Ectodermal cell (in vitro differentiated cells): ENCODE measurements at regions not wholly inside any gene's neighbourhood (a gene's known extent, or its start where the extent isn't known, plus 50 kb on each side); places are given as distances from the start of the nearest gene placed in this dataset.

ENCODE experiments used
- H3K27ac ChIP-seq: 2 replicates; pipeline ENCODE4 v1.7.0; 2013; ENCODE audit warnings: mild to moderate bottlenecking, low read depth, low read length; ENCODE audit not compliant: insufficient read depth, poor library complexity, severe bottlenecking
- H3K27me3 ChIP-seq: 2 replicates; pipeline ENCODE4 v1.7.0; 2013; ENCODE audit warnings: mild to moderate bottlenecking, low read length; ENCODE audit not compliant: insufficient read depth, control insufficient read depth, poor library complexity, severe bottlenecking
- H3K36me3 ChIP-seq: one replicate; pipeline ENCODE4 v1.7.0; 2013; ENCODE audit warnings: low read length; ENCODE audit not compliant: control insufficient read depth, insufficient read depth
- H3K4me1 ChIP-seq: one replicate; pipeline ENCODE4 v1.7.0; 2013; ENCODE audit warnings: low read length; ENCODE audit not compliant: control insufficient read depth, insufficient read depth
- H3K4me3 ChIP-seq: 2 replicates; pipeline ENCODE4 v1.7.0; 2013; ENCODE audit warnings: low read depth, low read length, control low read depth; ENCODE audit not compliant: insufficient read depth
- H3K9me3 ChIP-seq: 2 replicates; pipeline ENCODE4 v1.7.0; 2013; ENCODE audit warnings: mild to moderate bottlenecking, low read length, moderate library complexity; ENCODE audit not compliant: control insufficient read depth
- WGBS, 2 experiments: methylation state at CpG; one replicate each; pipeline ENCODE4 v1.1.7; 2013; ENCODE audit warnings: missing lambda C conversion rate in 2 of 2; 5-methylcytosine and 5-hydroxymethylcytosine counted together

DNA sequence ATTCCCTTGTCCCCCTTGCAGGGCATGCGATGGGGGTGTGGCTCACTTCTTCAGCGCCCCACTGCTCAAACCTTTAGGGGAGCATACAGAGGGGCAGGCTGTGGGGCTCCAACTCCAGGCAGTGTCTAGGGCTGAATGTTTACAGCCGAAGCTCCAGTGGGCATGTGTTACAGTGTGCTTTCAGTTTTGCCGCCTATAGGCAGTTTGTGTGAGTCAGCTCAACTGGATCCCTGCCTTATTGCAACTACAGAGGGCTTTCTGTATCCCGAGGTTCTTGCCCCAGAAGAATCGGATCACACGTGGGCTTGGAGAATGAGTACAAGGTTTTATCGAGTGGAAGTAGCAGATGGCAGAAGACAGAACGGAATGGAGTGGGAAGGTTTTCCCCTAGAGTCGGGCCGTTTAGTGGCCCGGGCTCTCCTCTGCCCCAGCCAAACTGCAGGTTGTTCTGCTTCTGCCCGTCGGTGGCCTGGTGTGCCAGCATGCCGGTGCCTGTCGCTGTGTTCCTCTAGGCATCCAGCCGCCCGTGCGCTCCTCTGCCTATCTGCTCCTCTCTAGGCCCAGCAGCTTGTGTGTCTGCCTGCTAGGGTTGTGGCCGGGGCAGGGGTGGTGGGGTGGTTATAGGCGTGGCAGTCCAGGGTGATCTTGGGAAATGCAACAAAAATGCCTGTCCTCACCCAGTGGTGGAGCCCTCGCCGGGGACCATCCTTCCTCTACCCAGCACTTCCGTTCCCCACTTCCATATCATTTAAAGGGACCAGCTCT lies 435.9 kb upstream of the SGCG start:
- Histone ChIP-seq H3K9me3 (no peaks in the 10 kb centered on the region), H3K27me3 (no peaks in the 10 kb centered on the region), H3K4me3 (no peak overlapping the region), H3K27ac (no peak overlapping the region), H3K36me3 (no peaks in the 10 kb centered on the region), H3K4me1 (no peaks in the 10 kb centered on the region)
- WGBS, 2 experiments, result 91 to 95% methylated on average over 24 of the region's 24 CpGs

DNA sequence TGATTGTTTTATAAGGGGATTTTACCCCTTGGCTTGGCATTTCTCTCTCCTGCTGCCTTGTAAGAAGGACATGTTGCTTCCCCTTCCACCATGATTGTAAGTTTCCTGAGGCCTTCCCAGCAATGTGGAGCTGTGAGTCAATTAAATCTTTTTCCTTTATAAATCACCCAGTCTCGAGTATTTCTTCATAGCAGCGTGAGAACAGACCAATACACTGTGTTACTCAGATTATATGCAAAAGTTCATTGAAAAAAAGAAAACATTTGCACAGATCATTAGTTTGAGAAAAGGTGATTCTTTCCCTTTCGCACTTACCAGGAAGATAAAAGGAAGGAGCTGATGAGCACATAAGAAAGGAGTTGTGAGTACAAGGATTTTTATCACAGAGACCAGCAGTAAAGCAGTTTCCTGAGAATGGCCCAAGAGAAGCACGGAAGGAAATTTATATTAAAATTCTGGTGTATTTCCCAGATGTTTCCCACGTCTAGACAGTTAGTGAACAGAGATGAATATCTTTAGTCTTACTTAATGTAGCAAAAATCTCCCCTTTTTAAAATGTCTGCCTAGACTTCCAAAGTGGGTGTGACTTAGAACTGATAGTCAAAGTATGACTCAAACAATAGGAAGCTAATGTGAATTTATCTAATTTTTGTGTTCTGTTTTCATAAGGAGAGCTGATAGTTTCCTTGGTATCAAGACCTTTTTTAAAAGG lies 431.8 kb upstream of the SGCG start:
- Histone ChIP-seq H3K4me3 (no peak overlapping the region), H3K4me1 (no peaks in the 10 kb centered on the region), H3K27ac (no peak overlapping the region), H3K36me3 (no peaks in the 10 kb centered on the region), H3K9me3 (no peaks in the 10 kb centered on the region), H3K27me3 (no peaks in the 10 kb centered on the region)
- WGBS, 2 experiments, result 92 to 94% methylated on average over 4 to 5 of the region's 5 CpGs

DNA sequence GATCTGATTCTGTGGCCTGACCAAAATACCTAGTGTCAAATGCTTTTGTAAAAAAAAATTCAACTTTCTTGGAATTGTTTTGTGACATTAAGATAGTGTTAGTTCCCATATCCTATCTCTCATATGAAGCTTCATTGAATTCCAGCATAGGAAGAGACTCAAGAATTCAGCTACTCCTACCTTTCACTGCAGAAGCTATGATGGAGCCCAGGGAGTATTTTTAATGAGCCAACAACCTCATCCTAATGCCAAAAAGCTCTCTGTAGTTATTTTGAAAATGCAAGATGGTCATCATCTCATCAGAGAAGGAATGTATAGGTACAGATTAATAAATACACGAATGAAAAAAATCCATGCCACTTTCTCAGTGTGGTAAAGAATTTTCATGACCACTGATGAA lies 431.2 kb upstream of the SGCG start:
- H3K4me3 ChIP-seq, result no peak overlapping the region
- H3K27ac ChIP-seq, result no peak overlapping the region
- no peaks in the 10 kb centered on the region for H3K27me3 ChIP-seq
- H3K36me3 ChIP-seq, result no peaks in the 10 kb centered on the region
- 100% methylated on average over 1 of the region's 1 CpG; no CpG with 5 or more reads in 1 of the 2 experiments for WGBS, 2 experiments
- H3K4me1 ChIP-seq, result no peaks in the 10 kb centered on the region
- no peaks in the 10 kb centered on the region for H3K9me3 ChIP-seq

DNA sequence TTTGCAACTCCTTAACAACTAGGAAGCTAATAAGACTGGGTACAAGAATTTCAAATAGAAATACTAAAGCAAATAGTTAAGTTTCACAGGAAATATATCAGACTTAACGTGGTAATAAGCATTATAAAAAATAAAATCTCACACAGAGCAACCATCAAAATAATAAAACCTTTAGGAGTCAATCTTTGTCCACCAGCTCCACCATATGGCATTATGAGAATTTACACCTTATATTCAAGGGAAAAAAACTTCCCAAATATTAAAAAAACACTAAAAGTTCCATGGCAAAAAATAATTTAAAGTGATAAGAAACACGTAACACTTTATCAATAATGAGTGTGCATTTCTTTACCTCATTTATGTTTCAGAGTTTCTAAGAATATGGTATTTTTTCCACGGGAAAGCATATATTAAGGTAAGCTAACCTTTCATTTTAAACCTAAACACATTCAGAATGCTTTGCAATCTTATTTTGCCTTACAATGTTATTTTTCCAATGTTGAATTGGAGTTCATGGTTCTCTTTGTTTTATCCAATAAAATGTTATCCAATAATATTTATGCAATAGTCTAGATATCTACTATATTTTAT lies 423.2 kb upstream of the SGCG start:
- Histone ChIP-seq H3K9me3 (no peaks in the 10 kb centered on the region), H3K27me3 (no peaks in the 10 kb centered on the region), H3K4me3 (no peak overlapping the region), H3K27ac (no peak overlapping the region), H3K36me3 (no peaks in the 10 kb centered on the region), H3K4me1 (no peaks in the 10 kb centered on the region)
- 96 to 100% methylated on average over 1 to 3 of the region's 3 CpGs for WGBS, 2 experiments

DNA sequence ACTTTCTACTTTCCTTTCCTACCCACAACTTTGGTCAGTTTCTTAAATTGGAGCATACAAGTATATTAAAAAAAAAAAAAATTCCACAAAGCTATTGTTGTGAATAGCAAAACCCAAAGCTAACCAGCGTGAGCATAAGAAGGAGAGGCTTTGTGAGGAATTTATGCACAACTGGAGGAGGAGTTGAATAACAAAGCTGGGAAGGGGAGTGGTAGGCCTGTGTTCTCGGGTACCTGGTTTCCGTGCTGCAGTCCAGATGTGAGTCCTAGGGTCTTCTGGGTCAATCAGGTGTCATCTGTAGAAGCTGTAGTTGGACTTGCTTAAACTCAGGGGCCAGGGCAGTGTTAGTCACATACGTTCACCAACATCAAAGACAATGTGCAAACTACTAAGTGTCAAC lies 422.5 kb upstream of the SGCG start:
- H3K27ac ChIP-seq, result no peak overlapping the region
- H3K9me3 ChIP-seq, result no peaks in the 10 kb centered on the region
- H3K4me3 ChIP-seq, result no peak overlapping the region
- WGBS, 2 experiments, result 63 to 72% methylated on average over 3 to 4 of the region's 4 CpGs
- no peaks in the 10 kb centered on the region for H3K27me3 ChIP-seq
- H3K4me1 ChIP-seq, result no peaks in the 10 kb centered on the region
- no peaks in the 10 kb centered on the region for H3K36me3 ChIP-seq

DNA sequence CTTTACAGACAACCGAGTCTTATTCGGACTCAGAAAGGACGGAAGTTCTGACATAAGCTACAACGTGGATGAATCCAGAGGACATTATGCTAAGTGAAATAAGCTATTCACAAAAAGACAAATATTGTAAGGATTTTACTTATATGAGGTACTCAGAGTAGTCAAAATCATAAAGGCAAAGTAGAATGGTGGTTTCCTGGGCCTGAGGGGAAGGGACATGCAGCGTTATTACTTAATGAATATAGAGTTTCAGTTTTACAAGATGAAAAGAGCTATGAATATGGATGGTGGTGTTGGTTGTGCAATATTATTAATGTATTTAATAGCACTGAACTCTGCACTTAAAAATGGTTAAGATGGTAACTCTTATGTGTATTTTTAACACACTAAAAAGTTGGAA lies 419.1 kb upstream of the SGCG start:
- H3K4me1 ChIP-seq, result no peaks in the 10 kb centered on the region
- WGBS, 2 experiments, result 91 to 94% methylated on average over 5 of the region's 5 CpGs
- H3K27ac ChIP-seq, result no peak overlapping the region
- no peaks in the 10 kb centered on the region for H3K9me3 ChIP-seq
- H3K4me3 ChIP-seq, result no peak overlapping the region
- no peaks in the 10 kb centered on the region for H3K36me3 ChIP-seq
- no peaks in the 10 kb centered on the region for H3K27me3 ChIP-seq

DNA sequence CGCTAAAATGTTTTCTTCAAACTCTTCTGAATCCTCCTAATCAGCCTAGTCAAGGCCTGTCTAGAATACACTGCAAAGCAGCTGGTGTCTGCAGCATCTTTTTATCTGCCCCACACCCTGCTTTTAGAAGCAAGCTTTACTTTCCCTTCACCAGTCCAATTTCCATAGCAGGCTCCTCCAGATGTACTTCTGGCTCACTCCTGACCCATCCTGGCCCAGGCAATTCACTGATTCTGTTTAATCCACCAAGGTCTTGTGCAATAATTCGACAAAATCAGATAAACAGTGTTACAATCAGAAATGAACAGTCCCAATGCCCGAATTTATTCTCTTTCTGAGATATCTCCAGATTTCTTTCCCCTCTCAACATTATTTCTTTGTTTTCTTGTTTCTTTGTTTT lies 415.2 kb upstream of the SGCG start:
- Histone ChIP-seq H3K27me3 (no peaks in the 10 kb centered on the region), H3K27ac (no peak overlapping the region), H3K9me3 (no peaks in the 10 kb centered on the region), H3K4me1 (no peaks in the 10 kb centered on the region), H3K4me3 (no peak overlapping the region), H3K36me3 (no peaks in the 10 kb centered on the region)
- 94 to 97% methylated on average over 3 of the region's 3 CpGs for WGBS, 2 experiments

DNA sequence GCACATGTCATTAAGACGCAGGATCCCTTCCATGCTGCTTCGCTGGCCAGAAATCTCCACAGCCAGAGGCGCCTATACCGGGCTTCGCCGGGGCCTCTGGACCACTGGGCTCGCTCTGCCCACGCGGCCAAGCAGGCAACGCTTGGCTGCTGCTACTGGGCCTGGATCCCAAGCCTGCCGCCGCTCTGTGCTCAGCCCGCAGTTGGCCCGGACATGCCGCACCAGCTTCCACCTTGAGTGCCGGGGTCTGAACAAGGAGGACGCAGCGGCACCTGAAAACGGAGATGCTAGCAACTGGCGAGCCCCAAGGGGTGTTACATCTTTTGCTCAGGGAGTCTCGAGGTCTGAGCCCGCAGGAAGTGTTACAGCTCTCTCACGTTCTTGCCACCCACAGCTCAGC lies 409.9 kb upstream of the SGCG start:
- Histone ChIP-seq H3K4me1 (no peaks in the 10 kb centered on the region), H3K9me3 (no peaks in the 10 kb centered on the region), H3K27ac (no peak overlapping the region), H3K4me3 (no peak overlapping the region), H3K36me3 (no peaks in the 10 kb centered on the region), H3K27me3 (no peaks in the 10 kb centered on the region)
- 95 to 96% methylated on average over 23 of the region's 23 CpGs for WGBS, 2 experiments

DNA sequence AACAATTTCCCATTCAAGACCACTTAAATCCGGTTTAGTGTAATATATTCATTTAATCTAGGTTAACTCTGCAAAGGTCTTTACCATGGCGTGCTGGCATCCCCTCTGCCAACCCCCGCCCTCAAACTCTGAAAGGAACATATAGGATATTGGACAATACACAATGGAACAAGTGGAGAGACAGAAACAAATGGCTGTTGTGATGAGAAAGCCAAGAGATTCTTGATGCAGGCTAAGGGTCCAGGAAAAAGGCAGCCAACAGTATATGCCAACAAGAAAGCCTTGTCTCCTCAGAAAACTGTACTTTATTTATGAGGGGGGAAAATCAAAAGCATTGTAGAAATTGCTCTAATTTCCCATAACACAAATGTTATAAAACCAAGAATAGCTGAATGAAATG lies 407.3 kb upstream of the SGCG start:
- Histone ChIP-seq H3K27me3 (no peaks in the 10 kb centered on the region), H3K4me1 (no peaks in the 10 kb centered on the region), H3K4me3 (no peak overlapping the region), H3K9me3 (no peaks in the 10 kb centered on the region), H3K36me3 (no peaks in the 10 kb centered on the region), H3K27ac (no peak overlapping the region)
- 98 to 100% methylated on average over 2 to 3 of the region's 3 CpGs for WGBS, 2 experiments

DNA sequence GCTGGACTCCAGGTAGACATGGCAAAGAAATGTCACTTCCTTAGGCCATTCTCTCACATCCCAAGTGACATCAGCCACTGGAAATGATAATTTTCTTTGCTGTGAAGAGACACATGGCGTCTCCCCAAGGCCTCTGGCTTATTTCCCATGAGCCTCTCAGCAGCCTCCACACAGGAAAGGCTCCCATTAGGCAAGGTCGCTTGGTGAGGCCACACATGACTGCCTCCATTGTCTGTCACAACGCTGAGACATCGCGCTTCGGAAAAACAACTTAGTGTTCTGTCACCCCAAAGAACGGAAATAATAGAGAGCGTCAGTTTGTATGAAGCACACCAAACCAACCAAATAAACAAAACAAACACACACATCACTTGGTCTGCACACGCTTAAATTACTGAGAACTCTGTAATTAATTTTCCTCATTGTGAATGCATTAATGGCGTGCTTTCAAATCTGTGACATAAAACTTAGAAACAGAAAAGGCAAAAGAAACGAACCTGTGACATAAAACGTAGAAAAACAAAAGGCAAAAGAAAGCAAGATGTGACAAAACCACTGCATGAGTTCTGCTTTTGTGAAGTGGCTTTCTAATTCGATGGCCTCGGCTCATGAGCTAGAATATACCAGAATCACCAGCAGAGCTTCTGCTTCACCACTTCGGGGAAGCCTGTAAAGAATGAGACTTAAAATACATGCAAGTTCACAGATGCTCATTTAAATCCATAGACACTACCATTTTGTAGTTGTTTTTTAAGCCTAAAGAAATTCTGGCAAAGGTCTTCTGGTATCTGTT lies 404.2 kb upstream of the SGCG start:
- Histone ChIP-seq H3K9me3 (no peaks in the 10 kb centered on the region), H3K27me3 (no peaks in the 10 kb centered on the region), H3K27ac (no peak overlapping the region), H3K4me1 (no peaks in the 10 kb centered on the region), H3K4me3 (no peak overlapping the region), H3K36me3 (no peaks in the 10 kb centered on the region)
- WGBS, 2 experiments, result 87 to 89% methylated on average over 14 to 15 of the region's 15 CpGs
